ENCODE measurements at regions not wholly inside any gene's neighbourhood (a gene's known extent, or its start where the extent isn't known, plus 50 kb on each side); places are given as distances from the start of the nearest gene placed in this dataset.

DNA sequence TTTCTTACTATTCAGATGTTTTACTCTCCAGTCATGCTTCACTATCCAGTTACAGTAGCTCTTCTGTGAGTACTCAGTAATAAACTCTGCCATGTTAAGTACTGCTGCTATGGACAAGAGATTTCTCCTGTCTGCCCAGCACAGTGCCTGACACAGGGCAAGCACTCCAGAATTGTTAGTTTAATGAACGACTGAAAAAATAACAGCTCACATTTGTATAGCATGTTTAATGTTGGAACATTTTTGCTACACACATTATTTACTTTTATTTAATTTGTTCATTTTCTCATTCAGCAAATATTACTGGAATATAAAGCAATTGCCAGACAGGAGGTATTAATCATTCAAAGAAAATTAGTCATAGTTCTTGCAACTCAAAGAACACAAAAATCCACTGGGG lies 142.6 kb upstream of the HMGN3 start:
- intact Hi-C loops (cut with DNase I): no loop called here
- Histone ChIP-seq H3K9me3 (no peaks in the 10 kb centered on the region), H3K4me3 (no peak overlapping the region), H3K27ac (no peak overlapping the region), H3K27me3 (replicated peaks; ENCODE audit: insufficient read depth) (no peaks in the 10 kb centered on the region), H3K36me3 (no peaks in the 10 kb centered on the region), H3K4me1 (replicated peaks) (no peaks in the 10 kb centered on the region)
- 59% methylated on average over 1 of the region's 1 CpG for WGBS
- DNase-seq (ENCODE audit: low spot score): no peak
- TF ChIP-seq CTCF (IDR thresholded peaks at IDR 0.05): no peak
- TF ChIP-seq POLR2AphosphoS5 (IDR thresholded peaks at IDR 0.05): no peak
- TF ChIP-seq POLR2A (IDR thresholded peaks at IDR 0.05): no peak

- no peak for TF ChIP-seq POLR2AphosphoS5 (IDR thresholded peaks at IDR 0.05)
- no peak for TF ChIP-seq CTCF (IDR thresholded peaks at IDR 0.05)
- TF ChIP-seq POLR2A (IDR thresholded peaks at IDR 0.05): no peak
- WGBS: 50% methylated on average over 3 of the region's 3 CpGs
- intact Hi-C loops (cut with DNase I): no loop called here
These were observed 141.3 kb upstream of the HMGN3 start for GRCh38 chr6:79375635-79376337.

GRCh38 chr6:79374308-79374707 lies 139.8 kb upstream of the HMGN3 start:
- TF ChIP-seq POLR2AphosphoS5 (IDR thresholded peaks at IDR 0.05) (no peak), POLR2A (IDR thresholded peaks at IDR 0.05) (no peak), CTCF (IDR thresholded peaks at IDR 0.05) (no peak)
- DNase-seq (ENCODE audit: low spot score): no peak
- no peaks in the 10 kb centered on the region for H3K9me3 ChIP-seq
- no peak overlapping the region for H3K27ac ChIP-seq
- 83% methylated on average over 1 of the region's 1 CpG for WGBS
- H3K4me1 ChIP-seq (replicated peaks): no peaks in the 10 kb centered on the region
- H3K36me3 ChIP-seq: no peaks in the 10 kb centered on the region
- no peaks in the 10 kb centered on the region for H3K27me3 ChIP-seq (replicated peaks; ENCODE audit: insufficient read depth)
- H3K4me3 ChIP-seq: no peak overlapping the region
- intact Hi-C loops (cut with DNase I): no loop called here

More at GRCh38 chr6:79375635-79376337, 141.3 kb upstream of the HMGN3 start:
- H3K4me1 ChIP-seq (replicated peaks): no peaks in the 10 kb centered on the region
- no peaks in the 10 kb centered on the region for H3K36me3 ChIP-seq
- no peaks in the 10 kb centered on the region for H3K27me3 ChIP-seq (replicated peaks; ENCODE audit: insufficient read depth)
- H3K9me3 ChIP-seq: no peaks in the 10 kb centered on the region
- H3K4me3 ChIP-seq: no peak overlapping the region
- no peak overlapping the region for H3K27ac ChIP-seq
- no peak for DNase-seq (ENCODE audit: low spot score)

GRCh38 chr6:79373880-79374279 lies 139.4 kb upstream of the HMGN3 start:
- Histone ChIP-seq H3K9me3 (no peaks in the 10 kb centered on the region), H3K27me3 (replicated peaks; ENCODE audit: insufficient read depth) (no peaks in the 10 kb centered on the region), H3K4me1 (replicated peaks) (no peaks in the 10 kb centered on the region), H3K4me3 (no peak overlapping the region), H3K36me3 (no peaks in the 10 kb centered on the region), H3K27ac (no peak overlapping the region)
- intact Hi-C loops (cut with DNase I): no loop called here
- TF ChIP-seq POLR2A (IDR thresholded peaks at IDR 0.05) (no peak), CTCF (IDR thresholded peaks at IDR 0.05) (no peak), POLR2AphosphoS5 (IDR thresholded peaks at IDR 0.05) (no peak)
- WGBS: 61% methylated on average over 3 of the region's 3 CpGs
- DNase-seq (ENCODE audit: low spot score): no peak

DNA sequence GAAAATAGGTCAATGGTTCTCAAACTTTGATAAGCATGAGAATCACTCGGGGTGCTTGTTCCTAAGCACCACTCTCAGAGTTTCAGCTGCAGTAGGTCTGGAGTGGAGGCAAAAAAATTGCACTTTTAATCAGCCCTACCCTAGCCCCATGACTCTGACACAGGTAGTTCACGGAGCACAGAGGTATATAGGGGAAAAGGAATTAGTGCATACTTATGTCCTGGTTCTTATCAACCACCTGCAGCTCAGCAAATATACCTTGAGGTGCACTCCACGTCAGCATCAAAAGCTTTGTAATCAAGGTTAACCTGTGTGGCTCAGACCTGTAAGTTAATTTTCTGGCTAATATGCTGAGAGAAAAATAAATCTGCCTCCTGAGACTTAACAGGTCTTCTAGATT lies 138.8 kb upstream of the HMGN3 start:
- intact Hi-C loops (cut with DNase I): no loop called here
- H3K9me3 ChIP-seq: no peaks in the 10 kb centered on the region
- no peaks in the 10 kb centered on the region for H3K36me3 ChIP-seq
- WGBS: 84% methylated on average over 3 of the region's 3 CpGs
- DNase-seq (ENCODE audit: low spot score): no peak
- no peak overlapping the region for H3K27ac ChIP-seq
- no peak overlapping the region for H3K4me3 ChIP-seq
- TF ChIP-seq CTCF (IDR thresholded peaks at IDR 0.05) (no peak), POLR2A (IDR thresholded peaks at IDR 0.05) (no peak), POLR2AphosphoS5 (IDR thresholded peaks at IDR 0.05) (no peak)
- H3K27me3 ChIP-seq (replicated peaks; ENCODE audit: insufficient read depth): no peaks in the 10 kb centered on the region
- H3K4me1 ChIP-seq (replicated peaks): no peaks in the 10 kb centered on the region
